ENCODE measurements at regions not wholly inside any gene's neighbourhood (a gene's known extent, or its start where the extent isn't known, plus 50 kb on each side); places are given as distances from the start of the nearest gene placed in this dataset.
"Not testable (repeated sequence)": the region's sequence is repeated elsewhere in the genome, so short reads cannot be mapped to it uniquely, and the experiment has no call there.

GRCh38 chr13:26486550-26486949 is 70.9 kb upstream of the WASF3 start:
- Histone ChIP-seq H3K27ac (no peak overlapping the region), H3K9me3 (no peaks in the 10 kb centered on the region), H3K27me3 (replicated peaks in 1 of 7) (peaks cover 0 to 7% (median 0%) of the 10 kb centered on the region in 7 donors), H3K4me3 (no peak overlapping the region), H3K4me1 (peaks cover 0 to 14% (median 0%) of the 10 kb centered on the region in 6 donors), H3K36me3 (no peaks in the 10 kb centered on the region)
- intact Hi-C loops (cut with DNase I; ENCODE audit: low total_unique reads), result no loop called here
- DNase-seq, result no peak
- no peak for TF ChIP-seq CTCF (IDR thresholded peaks at IDR 0.05 in 8 of 11, conservative IDR thresholded peaks at IDR 0.05 in 3 of 11)
- TF ChIP-seq POLR2AphosphoS5 (IDR thresholded peaks at IDR 0.05), result no peak
- TF ChIP-seq POLR2A (IDR thresholded peaks at IDR 0.05), result no peak
- WGBS, 5 donors, result 69 to 82% (median 80%) methylated on average over 6 of the region's 6 CpGs

GRCh38 chr13:26487781-26488180 is 69.7 kb upstream of the WASF3 start:
- no peak overlapping the region for H3K4me3 ChIP-seq
- no peaks in the 10 kb centered on the region for H3K36me3 ChIP-seq
- no peak for DNase-seq
- no peak overlapping the region for H3K27ac ChIP-seq
- intact Hi-C loops (cut with DNase I; ENCODE audit: low total_unique reads), result no loop called here
- no peaks in the 10 kb centered on the region for H3K9me3 ChIP-seq
- peaks cover 0 to 8% (median 0%) of the 10 kb centered on the region in 6 donors for H3K4me1 ChIP-seq
- no peak for TF ChIP-seq CTCF (IDR thresholded peaks at IDR 0.05 in 8 of 11, conservative IDR thresholded peaks at IDR 0.05 in 3 of 11)
- no peak for TF ChIP-seq POLR2AphosphoS5 (IDR thresholded peaks at IDR 0.05)
- TF ChIP-seq POLR2A (IDR thresholded peaks at IDR 0.05), result no peak
- peaks cover 0 to 7% (median 0%) of the 10 kb centered on the region in 7 donors for H3K27me3 ChIP-seq (replicated peaks in 1 of 7)
- WGBS, 5 donors, result 84 to 92% (median 90%) methylated on average over 8 to 11 of the region's 11 CpGs

GRCh38 chr13:26488236-26489003 is 69.1 kb upstream of the WASF3 start:
- intact Hi-C loops (cut with DNase I; ENCODE audit: low total_unique reads), result no loop called here
- H3K27me3 ChIP-seq (replicated peaks in 1 of 7), result peaks cover 0 to 7% (median 0%) of the 10 kb centered on the region in 7 donors
- no peak overlapping the region for H3K27ac ChIP-seq
- H3K9me3 ChIP-seq, result no peaks in the 10 kb centered on the region
- 85 to 91% (median 87%) methylated on average over 18 of the region's 18 CpGs for WGBS, 5 donors
- no peak for DNase-seq
- no peaks in the 10 kb centered on the region for H3K36me3 ChIP-seq
- no peak overlapping the region for H3K4me3 ChIP-seq
- TF ChIP-seq CTCF (IDR thresholded peaks at IDR 0.05 in 8 of 11, conservative IDR thresholded peaks at IDR 0.05 in 3 of 11) (no peak), POLR2A (IDR thresholded peaks at IDR 0.05) (no peak), POLR2AphosphoS5 (IDR thresholded peaks at IDR 0.05) (no peak)
- peaks cover 0 to 2% (median 0%) of the 10 kb centered on the region in 6 donors for H3K4me1 ChIP-seq

GRCh38 chr13:26492301-26492700 is 65.2 kb upstream of the WASF3 start:
- H3K9me3 ChIP-seq; H3K36me3 ChIP-seq; H3K4me1 ChIP-seq; DNase-seq; H3K27ac ChIP-seq; H3K27me3 ChIP-seq (replicated peaks in 1 of 7); H3K4me3 ChIP-seq: not testable (repeated sequence)
- WGBS, 5 donors, result 90 to 97% (median 91%) methylated on average over 5 of the region's 5 CpGs
- intact Hi-C loops (cut with DNase I; ENCODE audit: low total_unique reads), result loop anchor here (10.0 kb wide), 1 partner anchor 918 kb away; no protein-coding TSS in a partner anchor
